Ishikawa (cell line): ENCODE measurements at regions not wholly inside any gene's neighbourhood (a gene's known extent, or its start where the extent isn't known, plus 50 kb on each side); places are given as distances from the start of the nearest gene placed in this dataset.

ENCODE experiments used
- FOXM1 ChIP-seq: IDR thresholded peaks from 2 replicates; pipeline ENCODE4 v1.6.1; 2012; ENCODE audit warnings: low read depth, borderline replicate concordance
- MAX ChIP-seq: IDR thresholded peaks from 2 replicates; pipeline ENCODE4 v1.6.1; 2012
- RAD21 ChIP-seq: IDR thresholded peaks from 2 replicates; pipeline ENCODE4 v1.6.1; 2012; ENCODE audit warnings: low read depth
- TEAD4 ChIP-seq: IDR thresholded peaks from 2 replicates; pipeline ENCODE4 v1.6.1; 2012
- YY1 ChIP-seq: IDR thresholded peaks from 2 replicates; pipeline ENCODE4 v1.6.1; 2012; ENCODE audit warnings: low read depth

- TF ChIP-seq RAD21 (no peak), FOXM1 (no peak), TEAD4 (no peak), YY1 (no peak), MAX (no peak)
These were observed 208.3 kb downstream of the MYRFL start for GRCh38 chr12:70033310-70033709.
